ENCODE measurements at regions not wholly inside any gene's neighbourhood (a gene's known extent, or its start where the extent isn't known, plus 50 kb on each side); places are given as distances from the start of the nearest gene placed in this dataset.
"Not testable (repeated sequence)": the region's sequence is repeated elsewhere in the genome, so short reads cannot be mapped to it uniquely, and the experiment has no call there.

- H3K36me3 ChIP-seq: no peaks in the 10 kb centered on the region
- no peak overlapping the region for H3K27ac ChIP-seq
- DNase-seq (no peak), ATAC-seq (peak in 3 of 4 donors; percentile 30 to 74 (median 53)), FAIRE-seq (no peak)
- 53 to 58% methylated on average over 5 of the region's 5 CpGs for WGBS, 2 donors
- intact Hi-C loops (cut with DNase I): no loop called here
- H3K4me1 ChIP-seq: no peaks in the 10 kb centered on the region
- H3K27me3 ChIP-seq: no peaks in the 10 kb centered on the region
- no peak for TF ChIP-seq CTCF (IDR thresholded peaks at IDR 0.05)
- H3K4me3 ChIP-seq: no peak overlapping the region
- no peaks in the 10 kb centered on the region for H3K9me3 ChIP-seq
Observed at GRCh38 chr10:27383595-27384542, 120.2 kb upstream of the RAB18 start.

GRCh38 chr10:27382176-27382575 is 121.9 kb upstream of the RAB18 start:
- Histone ChIP-seq H3K27ac (no peak overlapping the region), H3K9me3 (no peaks in the 10 kb centered on the region), H3K4me1 (no peaks in the 10 kb centered on the region), H3K27me3 (no peaks in the 10 kb centered on the region), H3K36me3 (no peaks in the 10 kb centered on the region), H3K4me3 (no peak overlapping the region)
- TF ChIP-seq CTCF (IDR thresholded peaks at IDR 0.05): no peak
- FAIRE-seq (no peak), ATAC-seq (no peak), DNase-seq (no peak)
- intact Hi-C loops (cut with DNase I): no loop called here
- 64 to 76% methylated on average over 3 of the region's 3 CpGs for WGBS, 2 donors

GRCh38 chr10:27380929-27381358 is 123.2 kb upstream of the RAB18 start:
- H3K27me3 ChIP-seq: no peaks in the 10 kb centered on the region
- no peak overlapping the region for H3K4me3 ChIP-seq
- DNase-seq: no peak
- intact Hi-C loops (cut with DNase I): no loop called here
- no peaks in the 10 kb centered on the region for H3K9me3 ChIP-seq
- H3K36me3 ChIP-seq: no peaks in the 10 kb centered on the region
- no peaks in the 10 kb centered on the region for H3K4me1 ChIP-seq
- FAIRE-seq: no peak
- no peak for ATAC-seq
- no peak for TF ChIP-seq CTCF (IDR thresholded peaks at IDR 0.05)
- WGBS, 2 donors: 60 to 61% methylated on average over 6 of the region's 6 CpGs
- no peak overlapping the region for H3K27ac ChIP-seq

GRCh38 chr10:27379041-27379440 is 125.1 kb upstream of the RAB18 start:
- H3K27me3 ChIP-seq; ATAC-seq; DNase-seq; intact Hi-C loops (cut with DNase I); H3K4me1 ChIP-seq; FAIRE-seq; H3K36me3 ChIP-seq; H3K27ac ChIP-seq; H3K9me3 ChIP-seq; H3K4me3 ChIP-seq: not testable (repeated sequence)
- 98 to 100% methylated on average over 2 of the region's 2 CpGs for WGBS, 2 donors

GRCh38 chr10:27373566-27374160 is 130.4 kb upstream of the RAB18 start:
- Histone ChIP-seq H3K27me3 (peaks cover 0 to 4% (median 0%) of the 10 kb centered on the region in 4 donors), H3K36me3 (no peaks in the 10 kb centered on the region), H3K27ac (no peak overlapping the region), H3K4me1 (no peaks in the 10 kb centered on the region), H3K9me3 (no peaks in the 10 kb centered on the region), H3K4me3 (no peak overlapping the region)
- intact Hi-C loops (cut with DNase I): no loop called here
- FAIRE-seq (no peak), ATAC-seq (no peak), DNase-seq (no peak)
- no peak for TF ChIP-seq CTCF (IDR thresholded peaks at IDR 0.05)
- 82 to 83% methylated on average over 5 of the region's 5 CpGs for whole genome bisulfite sequencing, 2 donors

Measured in pancreas (tissue), 10 donors.